ENCODE measurements at regions not wholly inside any gene's neighbourhood (a gene's known extent, or its start where the extent isn't known, plus 50 kb on each side); places are given as distances from the start of the nearest gene placed in this dataset.

DNA sequence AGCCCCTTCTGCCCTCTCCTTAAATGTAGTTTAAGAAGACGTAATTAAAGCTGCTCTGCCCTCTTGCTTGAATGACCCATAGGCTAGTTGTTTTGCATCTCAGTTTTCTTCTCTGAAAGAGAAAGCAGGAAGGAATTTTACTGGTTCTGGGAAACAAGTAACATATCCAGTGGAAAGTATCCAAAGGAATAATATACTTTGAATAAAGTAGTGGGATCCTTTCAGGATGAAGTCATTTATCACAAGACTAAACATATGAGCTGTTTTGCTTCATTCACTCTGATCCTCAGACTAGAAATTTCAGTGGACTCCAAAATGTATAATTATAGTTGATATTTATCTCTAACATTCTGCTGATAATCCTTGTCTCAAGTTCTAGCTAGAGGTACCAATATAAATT lies 1297.6 kb upstream of the GOT2 start:
- TF ChIP-seq, protein P1, sequence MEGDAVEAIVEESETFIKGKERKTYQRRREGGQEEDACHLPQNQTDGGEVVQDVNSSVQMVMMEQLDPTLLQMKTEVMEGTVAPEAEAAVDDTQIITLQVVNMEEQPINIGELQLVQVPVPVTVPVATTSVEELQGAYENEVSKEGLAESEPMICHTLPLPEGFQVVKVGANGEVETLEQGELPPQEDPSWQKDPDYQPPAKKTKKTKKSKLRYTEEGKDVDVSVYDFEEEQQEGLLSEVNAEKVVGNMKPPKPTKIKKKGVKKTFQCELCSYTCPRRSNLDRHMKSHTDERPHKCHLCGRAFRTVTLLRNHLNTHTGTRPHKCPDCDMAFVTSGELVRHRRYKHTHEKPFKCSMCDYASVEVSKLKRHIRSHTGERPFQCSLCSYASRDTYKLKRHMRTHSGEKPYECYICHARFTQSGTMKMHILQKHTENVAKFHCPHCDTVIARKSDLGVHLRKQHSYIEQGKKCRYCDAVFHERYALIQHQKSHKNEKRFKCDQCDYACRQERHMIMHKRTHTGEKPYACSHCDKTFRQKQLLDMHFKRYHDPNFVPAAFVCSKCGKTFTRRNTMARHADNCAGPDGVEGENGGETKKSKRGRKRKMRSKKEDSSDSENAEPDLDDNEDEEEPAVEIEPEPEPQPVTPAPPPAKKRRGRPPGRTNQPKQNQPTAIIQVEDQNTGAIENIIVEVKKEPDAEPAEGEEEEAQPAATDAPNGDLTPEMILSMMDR (IDR thresholded peaks at IDR 0.05), result no peak
- TF ChIP-seq POLR2A (IDR thresholded peaks at IDR 0.05), result no peak

Measured in lower leg skin (tissue), 3 donors.